CD4-positive, CD25-positive, alpha-beta regulatory T cell (primary cell): ENCODE measurements at regions not wholly inside any gene's neighbourhood (a gene's known extent, or its start where the extent isn't known, plus 50 kb on each side); places are given as distances from the start of the nearest gene placed in this dataset.

Experiments used
- ATAC-seq, 2 donors: fragments of 150-1000 bp; cut with Tn5 transposase; one replicate each; pipeline ENCODE4 v1.10.0; 2021; ENCODE audit warnings: low read depth in 2 of 2, moderate number of reproducible peaks in 2 of 2, moderate library complexity in 1 of 2
- DNase-seq, 3 donors: peaks; one replicate each; pipeline versions ENCODE4 v3.0.0 to v3.0.0-alpha.2; 2012 to 2022; ENCODE audit warnings: mixed read lengths in 1 of 3
- H3K27ac ChIP-seq: one replicate; pipeline ENCODE4 v1.7.0; 2013; ENCODE audit warnings: mild to moderate bottlenecking, low read length; ENCODE audit not compliant: insufficient read depth, poor library complexity, severe bottlenecking
- H3K27me3 ChIP-seq: one replicate; pipeline ENCODE4 v1.7.0; 2013; ENCODE audit warnings: low read length; ENCODE audit not compliant: control insufficient read depth, insufficient read depth
- H3K36me3 ChIP-seq: one replicate; pipeline ENCODE4 v1.7.0; 2013; ENCODE audit warnings: mild to moderate bottlenecking, low read length, moderate library complexity; ENCODE audit not compliant: control insufficient read depth, insufficient read depth
- H3K4me1 ChIP-seq: 2 replicates; pipeline ENCODE4 v1.7.0; 2013; ENCODE audit warnings: mild to moderate bottlenecking, low read length; ENCODE audit not compliant: insufficient read depth, control insufficient read depth, poor library complexity, severe bottlenecking
- H3K4me3 ChIP-seq: one replicate; pipeline ENCODE4 v1.7.0; 2013; ENCODE audit warnings: low read depth, mild to moderate bottlenecking, low read length, moderate library complexity
- H3K9me3 ChIP-seq, 2 experiments: 1 replicate in 1 of 2; 2 replicates in 1 of 2; pipeline ENCODE4 v1.7.0; 2013; ENCODE audit warnings: low read length in 2 of 2, mild to moderate bottlenecking in 1 of 2, moderate library complexity in 1 of 2; ENCODE audit not compliant: control insufficient read depth in 2 of 2
- H3K27ac Mint-ChIP-seq, 3 donors: one replicate each; pipeline ENCODE4 v1.8.0; 2020 to 2022; ENCODE audit warnings: mild to moderate bottlenecking in 3 of 3, mixed read lengths in 3 of 3, moderate library complexity in 2 of 3
- H3K27me3 Mint-ChIP-seq: one replicate; pipeline ENCODE4 v1.8.0; 2022; ENCODE audit warnings: mild to moderate bottlenecking, mixed read lengths
- H3K36me3 Mint-ChIP-seq: one replicate; pipeline ENCODE4 v1.8.0; 2020; ENCODE audit warnings: mixed read lengths
- H3K4me1 Mint-ChIP-seq, 4 donors: one replicate each; pipeline ENCODE4 v1.8.0; 2020 to 2022; ENCODE audit warnings: mixed read lengths in 4 of 4, mild to moderate bottlenecking in 1 of 4
- H3K4me3 Mint-ChIP-seq, 4 donors: one replicate each; pipeline ENCODE4 v1.8.0; 2020 to 2022; ENCODE audit warnings: mild to moderate bottlenecking in 4 of 4, mixed read lengths in 4 of 4, moderate library complexity in 3 of 4
- H3K9me3 Mint-ChIP-seq, 7 donors: one replicate each; pipeline ENCODE4 v1.8.0; 2020 to 2022; ENCODE audit warnings: mixed read lengths in 7 of 7, mild to moderate bottlenecking in 3 of 7, moderate library complexity in 2 of 7

DNA sequence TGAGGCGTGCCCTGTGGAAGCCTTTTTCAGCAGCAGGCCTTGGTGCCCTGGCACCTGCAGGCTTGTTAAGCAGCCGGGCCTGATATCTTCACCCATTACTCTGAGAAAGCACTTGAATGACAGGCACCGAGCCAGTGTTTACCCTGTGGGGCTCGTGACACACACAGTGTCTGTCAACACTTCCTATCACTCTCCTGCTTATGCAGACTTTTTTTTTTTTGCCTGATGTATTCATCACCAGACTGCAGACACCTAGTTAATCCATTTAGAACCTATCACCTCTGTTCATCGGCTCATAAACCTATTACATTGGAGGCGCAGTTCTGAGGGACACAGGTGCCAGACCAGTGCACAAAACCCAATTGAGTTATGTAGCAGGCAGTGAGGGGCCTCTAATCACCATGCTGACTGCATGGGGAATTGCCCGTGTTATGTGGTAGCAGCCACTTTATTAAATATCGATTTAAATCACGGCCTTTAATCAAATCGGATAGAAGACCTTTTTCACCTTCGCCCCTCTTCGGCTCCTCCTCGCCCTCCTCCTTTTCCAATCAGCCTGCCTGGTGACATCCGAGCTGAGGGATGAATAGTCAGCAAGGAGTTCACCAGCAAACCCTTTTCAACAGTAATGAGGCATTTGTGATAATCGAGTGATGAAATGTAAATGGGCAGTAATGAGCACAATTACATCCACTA is 962.9 kb upstream of the SLC35B3 start:
- Histone ChIP-seq H3K9me3 (no peaks in the 10 kb centered on the region), H3K4me1 (no peaks in the 10 kb centered on the region), H3K27me3 (no peaks in the 10 kb centered on the region), H3K36me3 (no peaks in the 10 kb centered on the region), H3K27ac (no peak overlapping the region), H3K4me3 (no peak overlapping the region)
- no peak for DNase-seq
- H3K4me3 Mint-ChIP-seq, result no peak overlapping the region
- H3K27ac Mint-ChIP-seq, result no peak overlapping the region
- peaks cover 5% of the 10 kb centered on the region for H3K27me3 Mint-ChIP-seq
- no peaks in the 10 kb centered on the region for H3K36me3 Mint-ChIP-seq
- ATAC-seq, result no peak
- peaks cover 0 to 6% (median 4%) of the 10 kb centered on the region in 7 donors for H3K9me3 Mint-ChIP-seq
- peaks cover 0 to 4% (median 0%) of the 10 kb centered on the region in 4 donors for H3K4me1 Mint-ChIP-seq

DNA sequence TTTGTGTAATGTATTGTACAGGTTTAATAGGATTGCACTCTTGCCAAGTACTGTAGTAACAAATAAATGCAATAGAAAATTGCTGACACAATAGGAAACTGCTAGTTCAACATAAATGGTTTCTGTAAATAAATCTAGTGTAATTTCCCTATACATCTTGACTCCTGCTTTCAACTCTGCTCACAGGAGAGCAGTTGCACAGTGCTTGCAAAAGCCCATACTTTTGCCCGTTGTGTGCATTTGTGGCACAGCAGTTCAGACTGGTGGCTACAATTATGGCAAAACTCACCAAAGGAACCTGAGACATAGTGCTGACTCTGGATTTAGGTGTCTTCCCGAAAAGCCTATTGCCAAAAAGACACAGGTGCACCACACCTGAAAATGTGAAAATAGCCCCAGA is 953.3 kb upstream of the SLC35B3 start:
- H3K36me3 Mint-ChIP-seq, result no peaks in the 10 kb centered on the region
- ATAC-seq, result no peak

GRCh38 chr6:9380568-9380967 is 945.2 kb upstream of the SLC35B3 start:
- Histone ChIP-seq H3K9me3 (no peaks in the 10 kb centered on the region), H3K4me3 (no peak overlapping the region), H3K27me3 (no peaks in the 10 kb centered on the region), H3K27ac (no peak overlapping the region), H3K36me3 (no peaks in the 10 kb centered on the region), H3K4me1 (no peaks in the 10 kb centered on the region)
- Mint-ChIP-seq H3K27me3 (no peaks in the 10 kb centered on the region), H3K36me3 (no peaks in the 10 kb centered on the region), H3K9me3 (peaks cover 0 to 9% (median 4%) of the 10 kb centered on the region in 7 donors), H3K4me3 (no peak overlapping the region), H3K4me1 (no peaks in the 10 kb centered on the region), H3K27ac (no peak overlapping the region)
- DNase-seq, result no peak
- ATAC-seq, result no peak

More for the DNA sequence above, 953.3 kb upstream of the SLC35B3 start:
- Histone ChIP-seq H3K4me3 (no peak overlapping the region), H3K36me3 (no peaks in the 10 kb centered on the region), H3K9me3 (no peaks in the 10 kb centered on the region), H3K27me3 (no peaks in the 10 kb centered on the region), H3K4me1 (no peaks in the 10 kb centered on the region), H3K27ac (no peak overlapping the region)
- H3K4me1 Mint-ChIP-seq, result no peaks in the 10 kb centered on the region
- no peak overlapping the region for H3K27ac Mint-ChIP-seq
- no peak for DNase-seq
- no peak overlapping the region for H3K4me3 Mint-ChIP-seq
- H3K9me3 Mint-ChIP-seq, result peaks cover 0 to 7% (median 0%) of the 10 kb centered on the region in 7 donors
- H3K27me3 Mint-ChIP-seq, result no peaks in the 10 kb centered on the region

- Histone ChIP-seq H3K36me3 (no peaks in the 10 kb centered on the region), H3K9me3 (no peaks in the 10 kb centered on the region), H3K4me1 (no peaks in the 10 kb centered on the region), H3K4me3 (no peak overlapping the region), H3K27me3 (no peaks in the 10 kb centered on the region), H3K27ac (no peak overlapping the region)
- Mint-ChIP-seq H3K9me3 (peaks cover 0 to 4% (median 3%) of the 10 kb centered on the region in 7 donors), H3K4me3 (no peak overlapping the region), H3K4me1 (peaks cover 0 to 5% (median under 1%) of the 10 kb centered on the region in 4 donors), H3K27ac (no peak overlapping the region), H3K36me3 (no peaks in the 10 kb centered on the region), H3K27me3 (no peaks in the 10 kb centered on the region)
- no peak for ATAC-seq
- DNase-seq, result no peak
Observed at GRCh38 chr6:9373308-9373707, 938.0 kb upstream of the SLC35B3 start.

DNA sequence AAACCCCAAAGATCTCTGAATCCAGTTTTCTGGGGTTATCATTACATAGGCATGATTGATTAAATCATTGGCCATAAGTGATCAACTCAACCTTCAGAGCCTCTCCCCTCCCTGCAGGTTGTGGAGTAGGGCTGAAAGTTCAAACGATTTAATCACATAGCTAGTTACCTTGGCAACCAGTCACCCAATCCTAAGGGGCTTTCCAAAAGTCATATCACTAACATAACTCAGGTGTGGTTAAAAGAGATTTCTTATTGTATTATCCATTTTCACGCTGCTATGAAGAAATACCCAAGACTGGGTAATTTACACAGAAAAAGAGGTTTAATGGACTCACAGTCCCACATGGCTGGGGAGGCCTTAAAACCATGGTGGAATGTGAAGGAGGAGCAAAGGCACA is 935.1 kb upstream of the SLC35B3 start:
- Mint-ChIP-seq H3K4me3 (no peak overlapping the region), H3K27ac (no peak overlapping the region), H3K9me3 (peaks cover 0 to 7% (median 3%) of the 10 kb centered on the region in 7 donors), H3K27me3 (no peaks in the 10 kb centered on the region), H3K36me3 (no peaks in the 10 kb centered on the region), H3K4me1 (peaks cover 0 to 5% (median under 1%) of the 10 kb centered on the region in 4 donors)
- Histone ChIP-seq H3K4me1 (no peaks in the 10 kb centered on the region), H3K9me3 (no peaks in the 10 kb centered on the region), H3K4me3 (no peak overlapping the region), H3K27ac (no peak overlapping the region), H3K27me3 (no peaks in the 10 kb centered on the region), H3K36me3 (no peaks in the 10 kb centered on the region)
- ATAC-seq, result no peak
- DNase-seq, result no peak

DNA sequence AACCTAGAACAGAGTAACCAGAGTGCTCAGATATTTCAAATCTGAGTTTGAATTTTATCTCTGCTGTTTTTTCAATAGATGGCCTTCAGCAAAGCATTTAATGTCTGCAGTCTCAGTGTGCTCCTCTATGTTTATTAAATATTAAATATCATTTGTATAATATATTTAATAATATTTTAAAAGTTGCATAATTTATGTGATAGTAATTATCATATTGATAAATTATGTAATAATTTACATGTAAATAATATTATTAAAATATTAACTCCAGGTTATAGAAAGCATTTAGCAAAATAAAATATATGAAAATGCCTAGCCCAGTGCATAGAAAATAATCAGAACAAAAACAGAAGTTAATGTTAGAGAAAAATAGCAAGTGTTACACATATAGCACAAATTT is 930.0 kb upstream of the SLC35B3 start:
- no peaks in the 10 kb centered on the region for H3K27me3 Mint-ChIP-seq
- ATAC-seq (no peak), DNase-seq (no peak)
- peaks cover 0 to 5% (median under 1%) of the 10 kb centered on the region in 4 donors for H3K4me1 Mint-ChIP-seq
- H3K4me1 ChIP-seq, result no peaks in the 10 kb centered on the region
- H3K27ac ChIP-seq, result no peak overlapping the region
- no peaks in the 10 kb centered on the region for H3K9me3 ChIP-seq
- no peak overlapping the region for H3K4me3 Mint-ChIP-seq
- peaks cover 0 to 11% (median 3%) of the 10 kb centered on the region in 7 donors for H3K9me3 Mint-ChIP-seq
- no peaks in the 10 kb centered on the region for H3K36me3 ChIP-seq
- H3K4me3 ChIP-seq, result no peak overlapping the region
- H3K27ac Mint-ChIP-seq, result no peak overlapping the region
- H3K36me3 Mint-ChIP-seq, result no peaks in the 10 kb centered on the region
- H3K27me3 ChIP-seq, result no peaks in the 10 kb centered on the region

GRCh38 chr6:9361749-9362148 is 926.4 kb upstream of the SLC35B3 start:
- Histone ChIP-seq H3K4me1 (no peaks in the 10 kb centered on the region), H3K36me3 (no peaks in the 10 kb centered on the region), H3K27me3 (no peaks in the 10 kb centered on the region), H3K27ac (no peak overlapping the region), H3K4me3 (no peak overlapping the region), H3K9me3 (no peaks in the 10 kb centered on the region)
- H3K9me3 Mint-ChIP-seq, result peaks cover 1 to 21% (median 3%) of the 10 kb centered on the region in 7 donors
- H3K27me3 Mint-ChIP-seq, result no peaks in the 10 kb centered on the region
- DNase-seq (no peak), ATAC-seq (no peak)
- H3K27ac Mint-ChIP-seq, result no peak overlapping the region
- H3K4me3 Mint-ChIP-seq, result no peak overlapping the region
- no peaks in the 10 kb centered on the region for H3K36me3 Mint-ChIP-seq
- H3K4me1 Mint-ChIP-seq, result no peaks in the 10 kb centered on the region

- Mint-ChIP-seq H3K27me3 (no peaks in the 10 kb centered on the region), H3K4me1 (no peaks in the 10 kb centered on the region)
Observed at GRCh38 chr6:9360881-9361280, 925.5 kb upstream of the SLC35B3 start.

More at GRCh38 chr6:9360881-9361280, 925.5 kb upstream of the SLC35B3 start:
- DNase-seq (no peak), ATAC-seq (no peak)
- no peaks in the 10 kb centered on the region for H3K4me1 ChIP-seq
- H3K27ac Mint-ChIP-seq, result no peak overlapping the region
- H3K9me3 Mint-ChIP-seq, result peaks cover under 1 to 23% (median 4%) of the 10 kb centered on the region in 7 donors
- H3K36me3 Mint-ChIP-seq, result no peaks in the 10 kb centered on the region
- no peaks in the 10 kb centered on the region for H3K36me3 ChIP-seq
- no peaks in the 10 kb centered on the region for H3K27me3 ChIP-seq
- H3K9me3 ChIP-seq, result no peaks in the 10 kb centered on the region
- no peak overlapping the region for H3K27ac ChIP-seq
- no peak overlapping the region for H3K4me3 Mint-ChIP-seq
- H3K4me3 ChIP-seq, result no peak overlapping the region
